GM12865 (cell line): ENCODE measurements at regions not wholly inside any gene's neighbourhood (a gene's known extent, or its start where the extent isn't known, plus 50 kb on each side); places are given as distances from the start of the nearest gene placed in this dataset.

ENCODE experiments used
- DNase-seq: peaks from one replicate; pipeline ENCODE4 v3.0.0; 2010; ENCODE audit warnings: low read depth
- H3K4me3 ChIP-seq: 2 replicates; pipeline ENCODE4 v1.5.1; 2011; ENCODE audit warnings: mild to moderate bottlenecking, low read depth, low read length, control low read depth
- CTCF ChIP-seq: IDR thresholded peaks from 2 replicates; pipeline ENCODE4 v1.5.1; 2011; ENCODE audit warnings: low read length, control low read depth, low read depth, inconsistent platforms; ENCODE audit not compliant: insufficient read depth; ENCODE audit errors: missing control alignments

DNA sequence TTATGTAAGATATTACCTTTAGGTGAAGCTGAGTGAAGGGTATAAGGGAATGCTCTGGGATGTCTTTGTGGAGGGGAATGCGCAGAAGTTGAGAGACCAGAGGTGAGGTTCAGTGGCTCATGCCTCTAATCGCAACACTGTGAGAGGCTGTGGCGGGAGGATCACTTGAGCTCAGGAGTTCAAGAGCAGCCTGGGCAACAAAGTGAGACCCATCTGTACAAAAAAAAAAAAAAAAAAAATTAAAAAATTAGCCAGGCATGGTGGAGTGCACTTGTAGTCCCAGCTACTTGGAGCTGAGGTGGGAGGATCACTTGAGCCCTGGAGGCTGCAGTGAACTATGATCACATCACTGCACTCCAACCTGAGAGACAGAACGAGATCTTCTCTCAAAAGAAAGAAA, 57.3 kb upstream of the SP3 start:
- no peak for TF ChIP-seq CTCF
- DNase-seq: no peak
- H3K4me3 ChIP-seq: no peak overlapping the region

- peak; percentile 38 for DNase-seq
- no peak for TF ChIP-seq CTCF
- H3K4me3 ChIP-seq: no peak overlapping the region
Observed at GRCh38 chr2:174020926-174021662, 55.9 kb upstream of the SP3 start.

- no peak for TF ChIP-seq CTCF
- DNase-seq: no peak
- H3K4me3 ChIP-seq: no peak overlapping the region
Observed at GRCh38 chr2:174020026-174020425, 54.9 kb upstream of the SP3 start.

GRCh38 chr2:174016447-174016846, 51.3 kb upstream of the SP3 start:
- H3K4me3 ChIP-seq: no peak overlapping the region
- TF ChIP-seq CTCF: no peak
- no peak for DNase-seq

GRCh38 chr2:174015428-174015827, 50.3 kb upstream of the SP3 start:
- TF ChIP-seq CTCF: no peak
- H3K4me3 ChIP-seq: no peak overlapping the region
- no peak for DNase-seq
